Hematopoietic multipotent progenitor cell treated with erythropoietin and hydrocortisone succinate and interleukin-3 and kit ligand, for 8 days (in vitro differentiated cells): ENCODE measurements at regions not wholly inside any gene's neighbourhood (a gene's known extent, or its start where the extent isn't known, plus 50 kb on each side); places are given as distances from the start of the nearest gene placed in this dataset.

Experiments used
- DNase-seq: peaks from one replicate; pipeline ENCODE4 v3.0.0-alpha.2; 2015

- no peak for DNase-seq
These were observed 75.3 kb upstream of the TRPC3 start for GRCh38 chr4:122027203-122027602.

- DNase-seq = no peak
These were observed 65.4 kb upstream of the TRPC3 start for GRCh38 chr4:122017296-122017695.

GRCh38 chr4:122015203-122015602 lies 63.3 kb upstream of the TRPC3 start:
- DNase-seq = no peak

- no peak for DNase-seq
These were observed 60.9 kb upstream of the TRPC3 start for GRCh38 chr4:122012735-122013134.

- no peak for DNase-seq
These were observed 58.8 kb upstream of the TRPC3 start for GRCh38 chr4:122010610-122011009.

- DNase-seq = no peak
These were observed 57.7 kb upstream of the TRPC3 start for GRCh38 chr4:122009524-122009923.

- DNase-seq = no peak
These were observed 55.2 kb upstream of the TRPC3 start for GRCh38 chr4:122007016-122007415.

GRCh38 chr4:122005064-122005755 lies 53.4 kb upstream of the TRPC3 start:
- DNase-seq = no peak

GRCh38 chr4:122003335-122003734 lies 51.5 kb upstream of the TRPC3 start:
- DNase-seq = peak; percentile 42
